Lower leg skin (tissue), 4 donors: ENCODE measurements at regions not wholly inside any gene's neighbourhood (a gene's known extent, or its start where the extent isn't known, plus 50 kb on each side); places are given as distances from the start of the nearest gene placed in this dataset.

Experiments
- DNase-seq, 2 donors: peaks; one replicate each; pipeline ENCODE4 v3.0.0-alpha.2; 2019; ENCODE audit warnings: low spot score in 2 of 2
- H3K4me3 ChIP-seq: fragments of 200-600 bp; sonication (generic); 2 replicates; pipeline ENCODE4 v1.5.1; 2017; ENCODE audit warnings: mild to moderate bottlenecking, low read depth; ENCODE audit not compliant: poor library complexity, severe bottlenecking
- CTCF ChIP-seq, 3 donors: fragments of 450-650 bp; IDR thresholded peaks; one replicate each; pipeline ENCODE4 v1.5.1; 2016; ENCODE audit warnings: antibody characterized with exemption in 3 of 3, mild to moderate bottlenecking in 3 of 3, moderate library complexity in 2 of 3
- POLR2A ChIP-seq, 2 donors: fragments of 450-650 bp; IDR thresholded peaks; one replicate each; pipeline ENCODE4 v1.6.1; 2016 to 2017; ENCODE audit warnings: antibody characterized with exemption in 2 of 2, mild to moderate bottlenecking in 1 of 2, moderate library complexity in 1 of 2
- WGBS, 2 donors: methylation state at CpG; one replicate each; pipeline ENCODE4 v1.1.5; 2018; 5-methylcytosine and 5-hydroxymethylcytosine counted together
- intact Hi-C: fragments of 100-400 bp; cut with DNase I; formaldehyde crosslinking; loops from one replicate; pipeline ENCODE4 v1.15.0; 2023; ENCODE audit warnings: low total_unique reads

GRCh38 chr16:9297437-9298113 lies 206.1 kb downstream of the HAPSTR1 start:
- intact Hi-C loops, result no loop called here

GRCh38 chr16:9300252-9300651 lies 208.8 kb downstream of the HAPSTR1 start:
- DNase-seq, result peak in 1 of 2 donors; percentile 2
- no peak overlapping the region for H3K4me3 ChIP-seq
- intact Hi-C loops, result no loop called here
- 56 to 82% methylated on average over 4 of the region's 4 CpGs for whole genome bisulfite sequencing, 2 donors
- TF ChIP-seq POLR2A (IDR thresholded peaks at IDR 0.05) (no peak), CTCF (IDR thresholded peaks at IDR 0.05) (no peak)

More at GRCh38 chr16:9297437-9298113, 206.1 kb downstream of the HAPSTR1 start:
- no peak overlapping the region for H3K4me3 ChIP-seq
- no peak for TF ChIP-seq CTCF (IDR thresholded peaks at IDR 0.05)
- TF ChIP-seq POLR2A (IDR thresholded peaks at IDR 0.05), result no peak
- 61 to 65% methylated on average over 12 of the region's 12 CpGs for WGBS, 2 donors
- no peak for DNase-seq

- intact Hi-C loops, result no loop called here
- TF ChIP-seq CTCF (IDR thresholded peaks at IDR 0.05) (no peak), POLR2A (IDR thresholded peaks at IDR 0.05) (no peak)
- peak in 1 of 2 donors; percentile 56 for DNase-seq
- WGBS, 2 donors, result 53 to 73% methylated on average over 6 of the region's 6 CpGs
- no peak overlapping the region for H3K4me3 ChIP-seq
Observed at GRCh38 chr16:9302072-9302471, 210.6 kb downstream of the HAPSTR1 start.

- H3K4me3 ChIP-seq, result no peak overlapping the region
- intact Hi-C loops, result no loop called here
- TF ChIP-seq CTCF (IDR thresholded peaks at IDR 0.05) (no peak), POLR2A (IDR thresholded peaks at IDR 0.05) (no peak)
- DNase-seq, result no peak
- WGBS, 2 donors, result 74 to 80% methylated on average over 3 of the region's 3 CpGs
Observed at GRCh38 chr16:9306753-9307152, 215.3 kb downstream of the HAPSTR1 start.

GRCh38 chr16:9307446-9307845 lies 216.0 kb downstream of the HAPSTR1 start:
- intact Hi-C loops, result no loop called here
- DNase-seq, result no peak
- 68 to 70% methylated on average over 4 of the region's 4 CpGs for WGBS, 2 donors
- TF ChIP-seq CTCF (IDR thresholded peaks at IDR 0.05) (no peak), POLR2A (IDR thresholded peaks at IDR 0.05) (no peak)
- no peak overlapping the region for H3K4me3 ChIP-seq

- 47 to 49% methylated on average over 8 of the region's 8 CpGs for WGBS, 2 donors
- intact Hi-C loops, result no loop called here
- DNase-seq, result peak in 1 of 2 donors; percentile 7
Observed at GRCh38 chr16:9308356-9308801, 216.9 kb downstream of the HAPSTR1 start.

More at GRCh38 chr16:9308356-9308801, 216.9 kb downstream of the HAPSTR1 start:
- TF ChIP-seq POLR2A (IDR thresholded peaks at IDR 0.05), result no peak
- no peak for TF ChIP-seq CTCF (IDR thresholded peaks at IDR 0.05)
- H3K4me3 ChIP-seq, result no peak overlapping the region
